ENCODE measurements at regions not wholly inside any gene's neighbourhood (a gene's known extent, or its start where the extent isn't known, plus 50 kb on each side); places are given as distances from the start of the nearest gene placed in this dataset.

DNA sequence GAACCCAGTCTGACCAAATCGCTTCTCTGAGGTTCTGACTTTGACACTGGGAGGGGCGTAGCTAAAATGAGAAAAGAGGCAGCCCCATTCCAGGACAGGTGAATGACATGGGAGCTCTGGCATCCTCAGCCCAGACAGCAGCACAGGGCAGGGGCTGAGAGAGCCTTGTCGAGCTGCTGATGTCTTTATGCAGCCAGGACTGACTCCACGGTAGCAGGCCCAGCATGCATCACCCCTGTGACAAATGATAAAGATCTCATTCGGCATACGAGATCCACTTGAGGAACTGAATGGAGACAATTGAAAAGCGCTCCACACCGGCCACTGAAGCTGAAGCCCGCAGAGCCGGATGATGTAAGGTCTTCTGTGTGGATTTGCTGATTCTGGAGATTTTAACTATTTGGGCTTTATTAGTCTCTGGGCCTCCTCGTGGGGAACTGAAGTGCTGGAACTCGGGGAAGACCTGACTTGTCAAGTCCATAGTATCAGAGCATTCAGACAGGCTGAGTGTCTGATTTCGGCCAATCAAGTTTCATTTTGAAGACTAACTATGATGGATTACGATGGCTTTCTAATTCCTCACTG, 56.9 kb upstream of the MAP1LC3B2 start:
- intact Hi-C loops (cut with micrococcal nuclease): no loop called here
- ATAC-seq (ENCODE audit: low read depth) (no peak), DNase-seq (no peak)
- H3K27me3 ChIP-seq (replicated peaks in 1 of 4; ENCODE audit: control extremely low read depth in 1 of 4, control insufficient read depth in 3 of 4, insufficient read depth in 4 of 4, low read length in 3 of 4): no peaks in the 10 kb centered on the region
- no peak for TF ChIP-seq EZH2 (IDR thresholded peaks at IDR 0.05; ENCODE audit: borderline replicate concordance, insufficient read depth, low read depth, low read length, poor library complexity, severe bottlenecking)
- TF ChIP-seq, protein P1, sequence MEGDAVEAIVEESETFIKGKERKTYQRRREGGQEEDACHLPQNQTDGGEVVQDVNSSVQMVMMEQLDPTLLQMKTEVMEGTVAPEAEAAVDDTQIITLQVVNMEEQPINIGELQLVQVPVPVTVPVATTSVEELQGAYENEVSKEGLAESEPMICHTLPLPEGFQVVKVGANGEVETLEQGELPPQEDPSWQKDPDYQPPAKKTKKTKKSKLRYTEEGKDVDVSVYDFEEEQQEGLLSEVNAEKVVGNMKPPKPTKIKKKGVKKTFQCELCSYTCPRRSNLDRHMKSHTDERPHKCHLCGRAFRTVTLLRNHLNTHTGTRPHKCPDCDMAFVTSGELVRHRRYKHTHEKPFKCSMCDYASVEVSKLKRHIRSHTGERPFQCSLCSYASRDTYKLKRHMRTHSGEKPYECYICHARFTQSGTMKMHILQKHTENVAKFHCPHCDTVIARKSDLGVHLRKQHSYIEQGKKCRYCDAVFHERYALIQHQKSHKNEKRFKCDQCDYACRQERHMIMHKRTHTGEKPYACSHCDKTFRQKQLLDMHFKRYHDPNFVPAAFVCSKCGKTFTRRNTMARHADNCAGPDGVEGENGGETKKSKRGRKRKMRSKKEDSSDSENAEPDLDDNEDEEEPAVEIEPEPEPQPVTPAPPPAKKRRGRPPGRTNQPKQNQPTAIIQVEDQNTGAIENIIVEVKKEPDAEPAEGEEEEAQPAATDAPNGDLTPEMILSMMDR (IDR thresholded peaks at IDR 0.05): no peak
- H3K9ac ChIP-seq (ENCODE audit: low read length): no peak overlapping the region
- no peak overlapping the region for H3K27ac ChIP-seq (ENCODE audit: low read length in 2 of 2)
- Mint-ChIP-seq H3K9me3 (ENCODE audit: insufficient read depth) (no peaks in the 10 kb centered on the region), H3K27ac (no peak overlapping the region), H3K4me1 (no peaks in the 10 kb centered on the region), H3K4me3 (no peak overlapping the region), H3K27me3 (peaks cover 7% of the 10 kb centered on the region)
- no peaks in the 10 kb centered on the region for H3K4me1 ChIP-seq (ENCODE audit: control insufficient read depth in 2 of 2, insufficient read depth in 2 of 2, low read length in 2 of 2)
- no peaks in the 10 kb centered on the region for H3K79me2 ChIP-seq (ENCODE audit: control insufficient read depth, insufficient read depth, low read length)
- H3K4me3 ChIP-seq (ENCODE audit: control extremely low read depth in 1 of 5, extremely low read depth in 1 of 5, insufficient read depth in 1 of 5, low read depth in 2 of 5, low read length in 4 of 5): no peak overlapping the region
- H2AFZ ChIP-seq (ENCODE audit: insufficient read depth, low read depth, low read length, poor library complexity, severe bottlenecking): no peak overlapping the region
- no peak overlapping the region for H3K4me2 ChIP-seq (replicated peaks; ENCODE audit: low read depth, low read length, poor library complexity, severe bottlenecking)
- ChIA-PET CTCF (interaction anchor here (1.1 kb wide), 1 partner anchor 30 kb away, joined by 5 read pairs; no protein-coding TSS in a partner anchor), POLR2A (no interaction called here)
- 94% methylated on average over 14 of the region's 14 CpGs for WGBS (ENCODE audit: insufficient coverage)
- H3K36me3 ChIP-seq (replicated peaks in 1 of 2; ENCODE audit: control extremely low read depth in 1 of 2, control insufficient read depth in 1 of 2, extremely low read depth in 1 of 2, insufficient read depth in 2 of 2, low read length in 1 of 2): no peaks in the 10 kb centered on the region
- H4K20me1 ChIP-seq (ENCODE audit: control insufficient read depth, insufficient read depth, low read length, poor library complexity, severe bottlenecking): no peaks in the 10 kb centered on the region
- H3K9me3 ChIP-seq (ENCODE audit: control extremely low read depth in 1 of 3, control insufficient read depth in 2 of 3, insufficient read depth in 1 of 3, low read length in 2 of 3): no peaks in the 10 kb centered on the region

DNA sequence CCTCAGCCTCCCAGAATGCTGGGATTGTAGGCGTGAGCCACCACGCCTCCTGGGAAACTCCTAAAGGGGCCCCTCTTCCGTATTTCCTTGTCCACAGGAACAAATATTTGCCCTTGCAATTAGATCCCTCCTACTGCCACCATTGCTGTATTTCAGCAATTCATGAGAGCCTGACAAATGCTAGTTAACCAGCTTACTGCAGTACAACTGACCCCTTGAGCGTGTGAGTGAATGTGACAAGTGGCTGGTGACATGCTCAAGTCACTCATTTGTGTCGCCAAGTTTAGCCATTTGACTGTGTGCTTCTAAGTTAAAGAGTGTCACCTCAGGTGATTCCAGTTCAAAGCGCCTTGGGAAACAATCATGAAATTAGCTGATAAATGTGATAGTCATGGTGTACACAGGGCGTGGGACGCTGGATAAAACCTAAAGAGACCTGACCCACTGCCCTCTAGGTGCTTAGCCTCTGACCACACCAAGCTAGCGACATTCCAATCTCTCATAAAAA, 56.1 kb upstream of the MAP1LC3B2 start:
- ChIA-PET CTCF (no interaction called here), POLR2A (no interaction called here)
- Mint-ChIP-seq H3K27me3 (peaks cover 7% of the 10 kb centered on the region), H3K9me3 (ENCODE audit: insufficient read depth) (no peaks in the 10 kb centered on the region), H3K4me3 (no peak overlapping the region), H3K4me1 (peaks cover 4% of the 10 kb centered on the region), H3K27ac (no peak overlapping the region)
- Histone ChIP-seq H3K27ac (ENCODE audit: low read length in 2 of 2) (no peak overlapping the region), H3K4me1 (ENCODE audit: control insufficient read depth in 2 of 2, insufficient read depth in 2 of 2, low read length in 2 of 2) (peaks cover 3 to 7% of the 10 kb centered on the region in 2 donors), H3K36me3 (replicated peaks in 1 of 2; ENCODE audit: control extremely low read depth in 1 of 2, control insufficient read depth in 1 of 2, extremely low read depth in 1 of 2, insufficient read depth in 2 of 2, low read length in 1 of 2) (no peaks in the 10 kb centered on the region), H3K27me3 (replicated peaks in 1 of 4; ENCODE audit: control extremely low read depth in 1 of 4, control insufficient read depth in 3 of 4, insufficient read depth in 4 of 4, low read length in 3 of 4) (peaks cover 0 to 3% (median 0%) of the 10 kb centered on the region in 4 experiments), H3K4me3 (ENCODE audit: control extremely low read depth in 1 of 5, extremely low read depth in 1 of 5, insufficient read depth in 1 of 5, low read depth in 2 of 5, low read length in 4 of 5) (no peak overlapping the region), H3K9ac (ENCODE audit: low read length) (no peak overlapping the region), H4K20me1 (ENCODE audit: control insufficient read depth, insufficient read depth, low read length, poor library complexity, severe bottlenecking) (no peaks in the 10 kb centered on the region), H3K79me2 (ENCODE audit: control insufficient read depth, insufficient read depth, low read length) (no peaks in the 10 kb centered on the region), H2AFZ (ENCODE audit: insufficient read depth, low read depth, low read length, poor library complexity, severe bottlenecking) (no peak overlapping the region), H3K4me2 (replicated peaks; ENCODE audit: low read depth, low read length, poor library complexity, severe bottlenecking) (no peak overlapping the region), H3K9me3 (ENCODE audit: control extremely low read depth in 1 of 3, control insufficient read depth in 2 of 3, insufficient read depth in 1 of 3, low read length in 2 of 3) (no peaks in the 10 kb centered on the region)
- 98% methylated on average over 9 of the region's 9 CpGs for WGBS (ENCODE audit: insufficient coverage)
- intact Hi-C loops (cut with micrococcal nuclease): no loop called here
- no peak for ATAC-seq (ENCODE audit: low read depth)
- no peak for DNase-seq
- TF ChIP-seq EZH2 (IDR thresholded peaks at IDR 0.05; ENCODE audit: borderline replicate concordance, insufficient read depth, low read depth, low read length, poor library complexity, severe bottlenecking): no peak
- TF ChIP-seq, protein P1 (IDR thresholded peaks at IDR 0.05): no peak

Measured in B cell (primary cell).